Neural crest cell (in vitro differentiated cells): ENCODE measurements at regions not wholly inside any gene's neighbourhood (a gene's known extent, or its start where the extent isn't known, plus 50 kb on each side); places are given as distances from the start of the nearest gene placed in this dataset.

ENCODE experiments used
- DNase-seq: peaks from one replicate; pipeline ENCODE4 v3.0.0; 2021; ENCODE audit warnings: low read depth, mixed read lengths, low spot score
- H3K27ac Mint-ChIP-seq: one replicate; pipeline ENCODE4 v1.8.0; 2021; ENCODE audit warnings: mild to moderate bottlenecking, mixed read lengths; ENCODE audit not compliant: unreplicated experiment
- H3K27me3 Mint-ChIP-seq: 2 replicates; pipeline ENCODE4 v1.8.0; 2021; ENCODE audit warnings: low read depth, mild to moderate bottlenecking, mixed read lengths
- H3K36me3 Mint-ChIP-seq: 2 replicates; pipeline ENCODE4 v1.8.0; 2021; ENCODE audit warnings: low read depth, mild to moderate bottlenecking, mixed read lengths
- H3K4me1 Mint-ChIP-seq: 2 replicates; pipeline ENCODE4 v1.8.0; 2021; ENCODE audit warnings: mixed read lengths
- H3K4me3 Mint-ChIP-seq: one replicate; pipeline ENCODE4 v1.8.0; 2021; ENCODE audit warnings: mild to moderate bottlenecking, mixed read lengths
- H3K9me3 Mint-ChIP-seq: 2 replicates; pipeline ENCODE4 v1.8.0; 2021; ENCODE audit warnings: mixed read lengths
- CTCF ChIP-seq: fragments of 200-600 bp; sonication (generic); conservative IDR thresholded peaks from 2 replicates; pipeline ENCODE4 v1.5.0; 2021; ENCODE audit warnings: antibody characterized with exemption, mild to moderate bottlenecking

- Mint-ChIP-seq H3K4me3 (no peak overlapping the region), H3K27ac (no peak overlapping the region), H3K27me3 (no peaks in the 10 kb centered on the region), H3K9me3 (no peaks in the 10 kb centered on the region), H3K4me1 (peaks cover under 1% of the 10 kb centered on the region), H3K36me3 (no peaks in the 10 kb centered on the region)
- no peak for DNase-seq
- TF ChIP-seq CTCF, result no peak
Observed at GRCh38 chr9:14025741-14026140, 288.2 kb downstream of the NFIB start.

- TF ChIP-seq CTCF, result no peak
- no peaks in the 10 kb centered on the region for H3K36me3 Mint-ChIP-seq
- no peak overlapping the region for H3K4me3 Mint-ChIP-seq
- no peak overlapping the region for H3K27ac Mint-ChIP-seq
- no peaks in the 10 kb centered on the region for H3K4me1 Mint-ChIP-seq
- no peaks in the 10 kb centered on the region for H3K9me3 Mint-ChIP-seq
- DNase-seq, result no peak
- H3K27me3 Mint-ChIP-seq, result no peaks in the 10 kb centered on the region
Observed at GRCh38 chr9:14023285-14023684, 290.7 kb downstream of the NFIB start.

GRCh38 chr9:14021871-14022525 lies 291.9 kb downstream of the NFIB start:
- H3K27me3 Mint-ChIP-seq, result no peaks in the 10 kb centered on the region

GRCh38 chr9:14018081-14018480 lies 295.9 kb downstream of the NFIB start:
- Mint-ChIP-seq H3K27ac (no peak overlapping the region), H3K4me3 (no peak overlapping the region), H3K36me3 (no peaks in the 10 kb centered on the region), H3K4me1 (no peaks in the 10 kb centered on the region), H3K9me3 (peaks cover 4% of the 10 kb centered on the region), H3K27me3 (no peaks in the 10 kb centered on the region)
- no peak for DNase-seq
- TF ChIP-seq CTCF, result no peak

More at GRCh38 chr9:14021871-14022525, 291.9 kb downstream of the NFIB start:
- H3K4me1 Mint-ChIP-seq, result no peaks in the 10 kb centered on the region
- H3K9me3 Mint-ChIP-seq, result no peaks in the 10 kb centered on the region
- H3K4me3 Mint-ChIP-seq, result no peak overlapping the region
- DNase-seq, result no peak
- no peak for TF ChIP-seq CTCF
- H3K27ac Mint-ChIP-seq, result no peak overlapping the region
- no peaks in the 10 kb centered on the region for H3K36me3 Mint-ChIP-seq

- Mint-ChIP-seq H3K36me3 (no peaks in the 10 kb centered on the region), H3K27me3 (no peaks in the 10 kb centered on the region), H3K4me3 (no peak overlapping the region), H3K27ac (no peak overlapping the region), H3K4me1 (no peaks in the 10 kb centered on the region), H3K9me3 (peaks cover 4% of the 10 kb centered on the region)
- no peak for DNase-seq
- no peak for TF ChIP-seq CTCF
Observed at GRCh38 chr9:14014744-14015143, 299.2 kb downstream of the NFIB start.
